ENCODE measurements at regions not wholly inside any gene's neighbourhood (a gene's known extent, or its start where the extent isn't known, plus 50 kb on each side); places are given as distances from the start of the nearest gene placed in this dataset.
"Not testable (repeated sequence)": the region's sequence is repeated elsewhere in the genome, so short reads cannot be mapped to it uniquely, and the experiment has no call there.

GRCh38 chr13:16050055-16050454 is 3131.6 kb downstream of the TUBA3C start:
- H3K27ac Mint-ChIP-seq; H3K4me1 Mint-ChIP-seq; H3K4me3 Mint-ChIP-seq; H3K36me3 Mint-ChIP-seq (ENCODE audit: low read depth); H3K27me3 Mint-ChIP-seq (ENCODE audit: low read depth, poor library complexity); DNase-seq: not testable (repeated sequence)
- peaks cover 12% of the 10 kb centered on the region for H3K9me3 Mint-ChIP-seq

- not testable (repeated sequence) for DNase-seq; H3K27ac Mint-ChIP-seq; H3K36me3 Mint-ChIP-seq (ENCODE audit: low read depth); H3K4me3 Mint-ChIP-seq; H3K27me3 Mint-ChIP-seq (ENCODE audit: low read depth, poor library complexity); H3K4me1 Mint-ChIP-seq
- H3K9me3 Mint-ChIP-seq, result peaks cover 65% of the 10 kb centered on the region
Observed at GRCh38 chr13:16017494-16018009, 3164.1 kb downstream of the TUBA3C start.

GRCh38 chr13:16008271-16008670 is 3173.4 kb downstream of the TUBA3C start:
- H3K4me3 Mint-ChIP-seq; H3K36me3 Mint-ChIP-seq (ENCODE audit: low read depth): not testable (repeated sequence)
- H3K9me3 Mint-ChIP-seq, result peaks cover 61% of the 10 kb centered on the region

More at GRCh38 chr13:16008271-16008670, 3173.4 kb downstream of the TUBA3C start:
- H3K4me1 Mint-ChIP-seq; H3K27me3 Mint-ChIP-seq (ENCODE audit: low read depth, poor library complexity); DNase-seq; H3K27ac Mint-ChIP-seq: not testable (repeated sequence)
